SK-N-MC (cell line): ENCODE measurements at regions not wholly inside any gene's neighbourhood (a gene's known extent, or its start where the extent isn't known, plus 50 kb on each side); places are given as distances from the start of the nearest gene placed in this dataset.

Experiments
- EZH2 ChIP-seq: fragments of 200-600 bp; sonication (generic); IDR thresholded peaks from one replicate; pipeline ENCODE4 v1.6.1; 2017; ENCODE audit warnings: antibody characterized with exemption
- FOXP2 ChIP-seq: optimal IDR thresholded peaks from 2 replicates; pipeline ENCODE3; 2011; ENCODE audit warnings: mild to moderate bottlenecking, moderate library complexity; ENCODE audit not compliant: insufficient read depth; ENCODE audit errors: extremely low read length, control extremely low read depth
- POLR2AphosphoS5 ChIP-seq: IDR thresholded peaks from 2 replicates; pipeline ENCODE4 v1.6.1; 2012; ENCODE audit warnings: mild to moderate bottlenecking, low read depth, low read length, borderline replicate concordance

- TF ChIP-seq EZH2 (no peak), POLR2AphosphoS5 (no peak), FOXP2 (no peak)
These were observed 53.1 kb upstream of the NPAS2 start for GRCh38 chr2:100766806-100767205.
